Loucy (cell line): ENCODE measurements at regions not wholly inside any gene's neighbourhood (a gene's known extent, or its start where the extent isn't known, plus 50 kb on each side); places are given as distances from the start of the nearest gene placed in this dataset.

Source experiments
- H2AFZ ChIP-seq: fragments of 200-600 bp; sonication (generic); 2 replicates; pipeline ENCODE4 v1.6.0; 2016; ENCODE audit warnings: antibody characterized with exemption, mild to moderate bottlenecking, low read length, moderate library complexity
- H3F3A ChIP-seq: fragments of 200-600 bp; 2 replicates; pipeline ENCODE4 v1.6.0; 2016; ENCODE audit warnings: antibody characterized with exemption, low read depth, mild to moderate bottlenecking
- H3K27me3 ChIP-seq: fragments of 200-600 bp; sonication (generic); 2 replicates; pipeline ENCODE4 v1.6.1; 2014; ENCODE audit warnings: low read length, mild to moderate bottlenecking; ENCODE audit not compliant: insufficient read depth, poor library complexity, severe bottlenecking
- H3K36me3 ChIP-seq: fragments of 200-600 bp; sonication (generic); 2 replicates; pipeline ENCODE4 v1.6.1; 2016; ENCODE audit warnings: low read length; ENCODE audit not compliant: insufficient read depth
- H3K4me1 ChIP-seq: fragments of 200-600 bp; sonication (generic); 2 replicates; pipeline ENCODE4 v1.5.1; 2014; ENCODE audit warnings: low read length, mild to moderate bottlenecking; ENCODE audit not compliant: insufficient read depth, poor library complexity, severe bottlenecking
- H3K4me2 ChIP-seq: fragments of 200-600 bp; sonication (generic); 2 replicates; pipeline ENCODE4 v1.6.0; 2014; ENCODE audit warnings: antibody characterized with exemption, low read length, low read depth, mild to moderate bottlenecking; ENCODE audit not compliant: poor library complexity, severe bottlenecking
- H3K4me3 ChIP-seq: fragments of 200-600 bp; sonication (generic); 2 replicates; pipeline ENCODE4 v1.5.1; 2014; ENCODE audit warnings: low read length, mild to moderate bottlenecking, mixed read lengths; ENCODE audit not compliant: poor library complexity, severe bottlenecking
- H3K79me2 ChIP-seq: fragments of 200-600 bp; sonication (generic); 2 replicates; pipeline ENCODE4 v1.6.1; 2014; ENCODE audit warnings: low read length; ENCODE audit not compliant: insufficient read depth
- H3K9ac ChIP-seq: fragments of 200-600 bp; sonication (generic); 2 replicates; pipeline ENCODE4 v1.6.0; 2014; ENCODE audit warnings: mild to moderate bottlenecking, low read depth, low read length, moderate library complexity; ENCODE audit not compliant: poor library complexity, severe bottlenecking
- H3K9me2 ChIP-seq: fragments of 200-600 bp; sonication (generic); replicated peaks from 2 replicates; pipeline ENCODE4 v1.6.1; 2016; ENCODE audit warnings: low read depth, low read length, mixed read lengths
- H3K9me3 ChIP-seq: fragments of 200-600 bp; sonication (generic); 2 replicates; pipeline ENCODE4 v1.6.1; 2014; ENCODE audit warnings: mild to moderate bottlenecking, antibody characterized with exemption, low read length, low read depth; ENCODE audit not compliant: insufficient read depth
- H4K20me1 ChIP-seq: fragments of 200-600 bp; sonication (generic); 2 replicates; pipeline ENCODE4 v1.6.0; 2014; ENCODE audit warnings: antibody characterized with exemption, low read length, mild to moderate bottlenecking; ENCODE audit not compliant: insufficient read depth, poor library complexity, severe bottlenecking
- CTCF ChIP-seq: fragments of 200-600 bp; sonication (generic); conservative IDR thresholded peaks from 2 replicates; pipeline ENCODE4 v1.5.1; 2014; ENCODE audit warnings: mild to moderate bottlenecking, antibody characterized with exemption, low read length
- EZH2phosphoT487 ChIP-seq: fragments of 200-600 bp; IDR thresholded peaks from 2 replicates; pipeline ENCODE4 v1.6.1; 2018; ENCODE audit warnings: antibody characterized with exemption, mild to moderate bottlenecking, moderate library complexity, borderline replicate concordance

GRCh38 chr13:33467556-33467955, 182.0 kb upstream of the STARD13 start:
- TF ChIP-seq CTCF (no peak), EZH2phosphoT487 (no peak)
- Histone ChIP-seq H3K4me2 (no peak overlapping the region), H3K27me3 (no peaks in the 10 kb centered on the region), H3K4me1 (no peaks in the 10 kb centered on the region), H2AFZ (no peak overlapping the region), H3K9me2 (no peaks in the 10 kb centered on the region), H3K4me3 (no peak overlapping the region), H3K9ac (no peak overlapping the region), H4K20me1 (no peaks in the 10 kb centered on the region), H3K79me2 (no peaks in the 10 kb centered on the region), H3F3A (no peaks in the 10 kb centered on the region), H3K36me3 (no peaks in the 10 kb centered on the region), H3K9me3 (no peaks in the 10 kb centered on the region)

GRCh38 chr13:33471204-33471603, 185.6 kb upstream of the STARD13 start:
- H3K9me3 ChIP-seq: no peaks in the 10 kb centered on the region
- no peaks in the 10 kb centered on the region for H4K20me1 ChIP-seq

GRCh38 chr13:33472446-33472845, 186.9 kb upstream of the STARD13 start:
- H2AFZ ChIP-seq: no peak overlapping the region
- no peaks in the 10 kb centered on the region for H3F3A ChIP-seq
- 0 out of 2 replicates have a peak, but pooled peaks cover under 1% of the 10 kb centered on the region for H3K9me3 ChIP-seq
- no peak overlapping the region for H3K4me2 ChIP-seq
- no peaks in the 10 kb centered on the region for H3K36me3 ChIP-seq
- H4K20me1 ChIP-seq: no peaks in the 10 kb centered on the region
- H3K4me3 ChIP-seq: no peak overlapping the region
- no peaks in the 10 kb centered on the region for H3K79me2 ChIP-seq
- no peaks in the 10 kb centered on the region for H3K4me1 ChIP-seq
- no peak overlapping the region for H3K9ac ChIP-seq
- H3K9me2 ChIP-seq: no peaks in the 10 kb centered on the region
- no peaks in the 10 kb centered on the region for H3K27me3 ChIP-seq
- TF ChIP-seq EZH2phosphoT487: no peak
- TF ChIP-seq CTCF: no peak

More at GRCh38 chr13:33471204-33471603, 185.6 kb upstream of the STARD13 start:
- H3K9ac ChIP-seq: no peak overlapping the region
- TF ChIP-seq EZH2phosphoT487 (no peak), CTCF (no peak)
- no peak overlapping the region for H2AFZ ChIP-seq
- no peaks in the 10 kb centered on the region for H3K27me3 ChIP-seq
- no peaks in the 10 kb centered on the region for H3K4me1 ChIP-seq
- H3K79me2 ChIP-seq: no peaks in the 10 kb centered on the region
- H3K4me3 ChIP-seq: no peak overlapping the region
- H3K4me2 ChIP-seq: no peak overlapping the region
- no peaks in the 10 kb centered on the region for H3K9me2 ChIP-seq
- H3F3A ChIP-seq: no peaks in the 10 kb centered on the region
- H3K36me3 ChIP-seq: no peaks in the 10 kb centered on the region
